ENCODE measurements at regions not wholly inside any gene's neighbourhood (a gene's known extent, or its start where the extent isn't known, plus 50 kb on each side); places are given as distances from the start of the nearest gene placed in this dataset.

GRCh38 chr5:110195288-110195687, 505.6 kb downstream of the MAN2A1 start:
- no peak overlapping the region for H3K27ac ChIP-seq
- ATAC-seq (no peak), DNase-seq (no peak)
- H3K4me3 ChIP-seq: no peak overlapping the region
- intact Hi-C loops (cut with DNase I): no loop called here
- TF ChIP-seq, protein P1, sequence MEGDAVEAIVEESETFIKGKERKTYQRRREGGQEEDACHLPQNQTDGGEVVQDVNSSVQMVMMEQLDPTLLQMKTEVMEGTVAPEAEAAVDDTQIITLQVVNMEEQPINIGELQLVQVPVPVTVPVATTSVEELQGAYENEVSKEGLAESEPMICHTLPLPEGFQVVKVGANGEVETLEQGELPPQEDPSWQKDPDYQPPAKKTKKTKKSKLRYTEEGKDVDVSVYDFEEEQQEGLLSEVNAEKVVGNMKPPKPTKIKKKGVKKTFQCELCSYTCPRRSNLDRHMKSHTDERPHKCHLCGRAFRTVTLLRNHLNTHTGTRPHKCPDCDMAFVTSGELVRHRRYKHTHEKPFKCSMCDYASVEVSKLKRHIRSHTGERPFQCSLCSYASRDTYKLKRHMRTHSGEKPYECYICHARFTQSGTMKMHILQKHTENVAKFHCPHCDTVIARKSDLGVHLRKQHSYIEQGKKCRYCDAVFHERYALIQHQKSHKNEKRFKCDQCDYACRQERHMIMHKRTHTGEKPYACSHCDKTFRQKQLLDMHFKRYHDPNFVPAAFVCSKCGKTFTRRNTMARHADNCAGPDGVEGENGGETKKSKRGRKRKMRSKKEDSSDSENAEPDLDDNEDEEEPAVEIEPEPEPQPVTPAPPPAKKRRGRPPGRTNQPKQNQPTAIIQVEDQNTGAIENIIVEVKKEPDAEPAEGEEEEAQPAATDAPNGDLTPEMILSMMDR (IDR thresholded peaks at IDR 0.05): no peak
- no peaks in the 10 kb centered on the region for H3K36me3 ChIP-seq
- H3K27me3 ChIP-seq: no peaks in the 10 kb centered on the region
- H3K4me1 ChIP-seq: no peaks in the 10 kb centered on the region
- no peaks in the 10 kb centered on the region for H3K9me3 ChIP-seq

- Histone ChIP-seq H3K9me3 (no peaks in the 10 kb centered on the region), H3K4me1 (no peaks in the 10 kb centered on the region), H3K27ac (no peak overlapping the region), H3K36me3 (no peaks in the 10 kb centered on the region), H3K4me3 (no peak overlapping the region), H3K27me3 (no peaks in the 10 kb centered on the region)
- intact Hi-C loops (cut with DNase I): no loop called here
- DNase-seq (no peak), ATAC-seq (no peak)
- TF ChIP-seq, protein P1 (IDR thresholded peaks at IDR 0.05): no peak
Observed at GRCh38 chr5:110201791-110202190, 512.1 kb downstream of the MAN2A1 start.

DNA sequence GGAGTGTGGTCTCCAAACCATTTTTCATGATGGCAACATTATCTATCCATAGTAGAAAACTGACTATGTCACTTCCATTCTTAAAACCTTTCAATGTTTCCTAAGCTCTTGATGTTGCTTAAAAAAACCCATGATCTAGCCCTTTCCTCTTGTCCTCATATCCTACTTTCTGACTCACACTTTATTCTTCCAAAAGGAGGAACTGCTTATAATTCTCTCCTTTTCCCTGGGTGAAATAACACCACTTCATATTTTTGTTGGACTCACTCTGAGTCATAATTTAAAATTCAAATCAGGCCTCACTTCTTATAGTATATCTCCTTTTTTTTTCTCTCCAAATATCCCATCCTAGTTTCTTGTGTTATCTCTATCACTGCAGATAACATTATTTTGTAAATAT, 513.9 kb downstream of the MAN2A1 start:
- H3K27me3 ChIP-seq: no peaks in the 10 kb centered on the region
- H3K4me1 ChIP-seq: no peaks in the 10 kb centered on the region
- intact Hi-C loops (cut with DNase I): no loop called here
- TF ChIP-seq, protein P1 (IDR thresholded peaks at IDR 0.05): no peak
- no peak overlapping the region for H3K4me3 ChIP-seq
- H3K27ac ChIP-seq: no peak overlapping the region
- ATAC-seq: no peak
- no peak for DNase-seq
- H3K9me3 ChIP-seq: no peaks in the 10 kb centered on the region
- H3K36me3 ChIP-seq: no peaks in the 10 kb centered on the region

GRCh38 chr5:110209401-110209800, 517.1 kb downstream of the TMEM232 start:
- no peaks in the 10 kb centered on the region for H3K27me3 ChIP-seq
- H3K4me1 ChIP-seq: no peaks in the 10 kb centered on the region
- ATAC-seq (no peak), DNase-seq (no peak)
- H3K9me3 ChIP-seq: no peaks in the 10 kb centered on the region
- H3K27ac ChIP-seq: no peak overlapping the region
- H3K4me3 ChIP-seq: no peak overlapping the region
- no peaks in the 10 kb centered on the region for H3K36me3 ChIP-seq
- TF ChIP-seq, protein P1 (IDR thresholded peaks at IDR 0.05): no peak
- intact Hi-C loops (cut with DNase I): no loop called here

- DNase-seq: no peak
- H3K27ac ChIP-seq: no peak overlapping the region
- no peaks in the 10 kb centered on the region for H3K36me3 ChIP-seq
- intact Hi-C loops (cut with DNase I): no loop called here
- no peak overlapping the region for H3K4me3 ChIP-seq
- TF ChIP-seq, protein P1 (IDR thresholded peaks at IDR 0.05): no peak
- no peaks in the 10 kb centered on the region for H3K4me1 ChIP-seq
- ATAC-seq: no peak
- peaks cover 3% of the 10 kb centered on the region for H3K9me3 ChIP-seq
- no peaks in the 10 kb centered on the region for H3K27me3 ChIP-seq
Observed at GRCh38 chr5:110218981-110219380, 507.5 kb downstream of the TMEM232 start.

DNA sequence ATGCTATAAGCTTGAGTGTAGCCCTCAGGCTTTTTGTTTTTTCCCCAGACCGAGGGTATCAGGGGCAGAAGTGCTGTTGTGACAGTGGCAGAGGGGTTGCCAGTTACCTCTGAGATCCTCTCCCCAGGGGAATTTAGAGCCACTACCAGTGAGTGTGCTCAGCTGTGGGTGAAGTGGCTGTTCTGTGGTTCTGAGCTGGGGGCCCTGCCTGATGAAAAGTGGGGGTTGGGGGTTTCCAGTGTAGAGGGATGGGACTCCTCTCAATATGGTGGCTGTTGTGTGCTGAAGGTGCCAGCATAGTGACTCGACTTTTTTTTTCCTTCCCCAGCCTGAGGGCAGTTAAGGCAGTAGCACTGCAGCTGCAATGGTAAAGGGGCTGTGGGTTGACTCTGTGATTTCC, 506.7 kb downstream of the TMEM232 start:
- DNase-seq: no peak
- H3K36me3 ChIP-seq: no peaks in the 10 kb centered on the region
- H3K27me3 ChIP-seq: no peaks in the 10 kb centered on the region
- TF ChIP-seq, protein P1 (IDR thresholded peaks at IDR 0.05): no peak
- peaks cover 11% of the 10 kb centered on the region for H3K9me3 ChIP-seq
- no peaks in the 10 kb centered on the region for H3K4me1 ChIP-seq
- no peak for ATAC-seq
- intact Hi-C loops (cut with DNase I): no loop called here
- H3K27ac ChIP-seq: no peak overlapping the region
- H3K4me3 ChIP-seq: no peak overlapping the region
